GM21360 (cell line): ENCODE measurements at regions not wholly inside any gene's neighbourhood (a gene's known extent, or its start where the extent isn't known, plus 50 kb on each side); places are given as distances from the start of the nearest gene placed in this dataset.
"Not testable (repeated sequence)": the region's sequence is repeated elsewhere in the genome, so short reads cannot be mapped to it uniquely, and the experiment has no call there.

ENCODE experiments used
- ATAC-seq: cut with Tn5 transposase; IDR thresholded peaks from one replicate; pipeline ENCODE4 v1.9.1; 2021; ENCODE audit warnings: mild to moderate bottlenecking, moderate library complexity; ENCODE audit not compliant: unreplicated experiment

DNA sequence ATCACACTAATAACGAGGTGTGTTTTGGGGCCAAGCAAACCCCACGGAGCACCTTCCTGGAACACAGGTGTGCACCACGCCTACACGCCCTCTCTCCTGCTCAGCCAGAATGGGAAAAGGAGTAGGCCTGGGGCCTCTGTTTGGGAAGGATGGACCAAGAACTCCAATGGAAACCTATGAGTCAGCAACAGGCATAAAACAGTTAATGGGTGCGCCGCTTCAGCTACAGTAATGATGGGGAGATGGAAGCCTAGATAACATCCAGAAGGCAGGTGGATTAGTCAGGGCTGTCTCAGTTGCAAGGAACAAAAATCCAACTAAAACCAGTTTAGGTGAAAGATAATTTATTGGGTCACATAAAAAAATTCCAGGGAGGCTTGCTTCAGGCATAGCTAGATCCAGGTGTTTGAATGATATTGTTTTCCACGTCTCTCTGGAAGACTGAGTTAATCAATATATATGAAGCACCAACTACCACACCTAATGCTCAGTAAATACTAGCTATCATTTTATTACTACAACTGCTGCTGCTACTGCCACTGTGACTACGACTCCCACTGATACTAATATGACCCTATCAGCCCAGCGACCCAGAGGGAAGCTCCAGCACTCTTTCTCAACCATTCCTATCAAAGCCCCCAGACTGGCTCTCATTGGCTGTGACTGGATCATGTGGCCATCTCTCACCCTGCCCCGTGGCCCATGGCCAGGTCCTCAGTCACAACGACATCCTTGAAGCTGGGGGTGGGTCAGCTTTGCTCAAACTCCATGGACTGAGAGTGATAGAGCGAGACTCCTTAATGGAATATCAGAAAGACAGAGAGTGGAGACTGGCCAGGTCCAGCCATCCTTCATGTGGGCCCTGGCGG is 155.2 kb upstream of the PTPN1 start:
- ATAC-seq: no peak

DNA sequence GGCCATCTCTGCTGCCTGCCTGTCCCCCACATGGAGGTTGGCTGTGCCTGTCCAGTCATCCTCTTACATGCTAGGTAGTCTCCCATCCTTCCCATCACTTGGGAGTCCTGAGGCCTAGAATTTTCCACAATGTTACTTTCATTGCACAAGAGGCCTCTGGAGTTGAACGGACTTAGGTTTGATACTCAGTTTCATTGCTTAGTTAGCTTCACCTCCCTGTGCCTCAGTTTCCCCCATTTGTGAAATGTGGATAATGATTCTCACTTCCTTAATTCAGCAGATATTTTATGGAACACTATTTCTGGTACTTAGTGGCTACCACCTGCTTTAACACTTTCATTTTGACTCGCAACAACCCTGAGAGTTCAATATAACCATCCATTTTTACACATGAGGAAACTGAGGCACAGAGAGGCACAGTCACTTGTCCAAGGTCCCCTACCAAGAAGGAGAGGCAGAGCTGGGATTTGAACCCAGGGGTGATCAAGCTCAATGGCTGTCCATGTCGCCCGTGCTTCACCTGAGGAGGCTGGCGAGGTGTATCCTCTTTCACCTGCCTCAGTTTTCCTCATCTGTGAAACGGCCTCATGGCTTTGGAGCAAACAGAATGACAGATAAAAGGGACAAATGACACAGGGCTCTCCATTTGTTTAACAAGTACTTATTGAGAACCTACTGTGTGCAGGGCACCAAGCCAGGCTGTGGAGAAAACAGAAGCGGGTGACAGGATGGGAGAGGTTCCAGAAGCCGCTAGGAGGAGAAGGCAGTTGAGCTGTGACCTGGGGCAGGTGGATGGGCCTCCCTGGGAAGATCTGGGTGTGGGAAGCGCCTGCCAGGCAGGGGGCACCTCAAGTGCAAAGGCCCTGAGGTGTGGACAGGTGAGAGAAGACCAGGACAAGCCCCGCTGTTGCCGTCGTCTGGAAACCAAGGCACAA is 154.3 kb upstream of the PTPN1 start:
- no peak for ATAC-seq

DNA sequence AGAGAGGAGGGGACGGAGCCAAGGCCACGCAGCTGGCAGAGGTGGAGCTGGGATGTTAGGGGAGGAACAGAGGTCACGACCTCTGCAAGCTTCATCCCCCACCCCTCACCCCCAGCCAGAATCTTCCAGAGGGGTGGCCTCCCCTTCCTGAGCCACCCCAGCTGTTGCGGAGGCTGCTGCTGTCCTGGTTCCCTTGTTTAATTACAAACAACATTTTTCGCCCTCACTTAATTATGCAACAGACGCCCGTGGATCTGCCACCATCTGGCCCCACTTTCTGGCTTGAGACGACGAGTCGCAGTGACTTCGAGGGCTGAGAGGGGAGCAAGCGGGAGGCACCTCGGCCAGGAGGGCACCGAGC is 153.7 kb upstream of the PTPN1 start:
- no peak for ATAC-seq

DNA sequence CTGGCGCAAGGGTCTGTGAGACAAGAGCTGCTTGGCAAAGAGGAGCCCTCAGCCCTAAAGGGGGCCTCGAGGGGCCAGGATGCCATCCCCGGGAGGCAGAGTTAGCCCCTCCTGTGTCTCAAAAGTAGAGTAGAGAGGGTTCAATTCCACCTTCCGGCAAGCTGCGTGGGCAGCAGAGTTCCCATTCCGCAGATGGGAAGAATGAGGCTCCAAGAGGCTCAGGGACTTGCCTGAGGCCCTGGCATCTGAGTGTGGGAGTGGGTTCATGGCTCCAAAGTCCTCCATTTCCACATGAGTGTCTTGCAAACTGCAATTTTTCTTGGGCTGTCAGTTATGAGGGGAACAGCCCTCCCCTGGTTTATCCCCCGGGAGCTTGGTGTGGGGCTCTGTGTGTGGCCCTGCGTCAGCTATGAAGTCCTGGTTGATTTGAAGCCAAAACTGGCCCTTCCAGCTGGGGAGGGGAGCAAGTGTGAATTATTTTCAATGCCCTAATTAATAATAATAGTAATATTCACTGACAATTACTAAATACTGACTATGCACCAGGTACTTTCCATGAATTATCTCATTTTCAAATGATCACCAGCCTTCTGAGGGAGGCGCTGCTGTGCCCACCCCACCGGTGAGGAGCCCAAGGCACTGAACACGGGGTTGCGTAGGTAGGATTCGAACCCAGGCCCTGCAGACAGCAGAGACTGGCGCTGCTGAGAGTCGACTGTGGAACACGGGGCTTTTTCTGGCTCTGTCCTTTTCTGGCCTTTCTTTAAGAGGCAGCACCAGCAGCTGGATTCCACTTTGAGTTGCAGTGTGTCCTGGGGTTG is 153.0 kb upstream of the PTPN1 start:
- no peak for ATAC-seq

DNA sequence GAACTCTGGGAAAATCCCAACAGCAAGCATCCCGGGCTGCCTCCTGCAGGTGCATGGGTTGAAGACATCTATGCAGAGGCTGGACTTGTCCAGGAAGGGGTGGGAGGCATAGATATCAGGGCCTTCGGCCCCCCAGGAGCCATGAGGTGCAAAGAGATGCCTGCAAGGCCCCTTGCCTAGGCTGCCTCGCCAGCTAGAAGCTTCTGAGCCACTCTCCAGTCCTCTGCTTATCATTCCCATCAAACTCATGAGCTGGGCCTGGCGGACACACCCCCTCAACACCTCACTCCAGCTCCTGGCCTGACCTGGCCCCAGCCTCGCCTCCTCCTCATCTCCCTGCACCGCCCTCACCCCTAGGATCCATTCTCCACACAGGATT is 152.4 kb upstream of the PTPN1 start:
- ATAC-seq: no peak

- ATAC-seq: no peak
Measured at GRCh38 chr20:50358166-50358565, 152.0 kb upstream of the PTPN1 start.

DNA sequence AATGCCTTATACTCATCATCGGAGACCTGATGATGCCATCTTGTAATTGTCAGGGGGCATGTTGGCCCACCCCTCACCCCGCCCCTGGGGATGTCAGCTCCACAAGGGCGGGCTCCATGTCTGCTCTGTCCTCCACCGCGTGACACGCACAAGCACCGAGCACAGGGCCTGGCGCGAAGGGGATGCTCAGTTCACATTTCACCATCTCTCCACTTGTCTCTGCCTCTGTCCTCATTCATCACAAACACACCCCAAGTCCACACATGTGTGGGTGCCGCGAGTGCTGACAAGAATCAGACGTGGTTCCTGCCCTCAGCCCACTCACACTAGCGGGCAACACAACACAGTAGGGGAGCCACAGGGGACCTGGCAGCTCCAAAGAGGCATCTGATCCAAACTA is 151.2 kb upstream of the PTPN1 start:
- ATAC-seq: no peak

GRCh38 chr20:50359607-50360217 is 150.5 kb upstream of the PTPN1 start:
- no peak for ATAC-seq

DNA sequence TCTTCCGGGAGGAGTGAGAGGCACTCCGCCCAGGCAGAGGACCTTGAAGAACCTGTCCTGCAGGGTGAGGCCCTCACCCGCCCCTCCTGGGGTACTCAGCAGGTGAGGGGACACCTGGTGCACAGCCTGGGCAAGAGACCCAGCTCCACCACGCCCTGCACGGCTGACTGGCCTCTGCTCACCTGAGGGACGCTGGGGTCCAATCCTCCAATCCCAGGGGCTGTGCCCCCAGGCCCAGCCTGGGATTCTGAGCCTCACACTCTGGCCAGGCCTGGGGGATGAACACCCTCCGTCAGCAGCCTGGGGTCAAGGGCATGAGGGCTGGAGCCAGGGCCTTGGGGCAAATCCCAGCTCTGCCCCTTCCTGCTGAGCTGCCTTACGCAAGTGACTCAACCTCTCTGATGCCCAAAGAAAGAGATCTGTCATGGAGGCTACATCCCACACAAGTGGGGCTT is 149.9 kb upstream of the PTPN1 start:
- no peak for ATAC-seq

GRCh38 chr20:50360921-50361320 is 149.3 kb upstream of the PTPN1 start:
- no peak for ATAC-seq

DNA sequence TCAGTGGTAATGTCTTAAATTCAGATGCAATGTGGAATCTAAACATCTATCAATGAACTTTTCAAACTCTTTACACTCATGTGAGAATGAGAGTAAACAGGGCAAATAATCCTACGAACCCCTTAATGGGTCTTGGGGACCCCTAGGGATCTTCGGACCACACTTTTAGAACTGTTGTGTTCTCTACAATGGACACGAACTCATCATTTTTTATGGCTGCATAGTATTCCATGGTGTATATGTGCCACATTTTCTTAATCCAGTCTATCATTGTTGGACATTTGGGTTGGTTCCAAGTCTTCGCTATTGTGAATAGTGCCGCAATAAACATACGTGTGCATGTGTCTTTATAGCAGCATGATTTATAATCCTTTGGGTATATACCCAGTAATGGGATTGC is 148.0 kb upstream of the PTPN1 start:
- not testable (repeated sequence) for ATAC-seq

GRCh38 chr20:50363027-50363426 is 147.2 kb upstream of the PTPN1 start:
- ATAC-seq: no peak

- ATAC-seq: no peak
Measured at GRCh38 chr20:50363479-50363878, 146.7 kb upstream of the PTPN1 start.

- no peak for ATAC-seq
Measured at GRCh38 chr20:50364542-50364941, 145.6 kb upstream of the PTPN1 start.

DNA sequence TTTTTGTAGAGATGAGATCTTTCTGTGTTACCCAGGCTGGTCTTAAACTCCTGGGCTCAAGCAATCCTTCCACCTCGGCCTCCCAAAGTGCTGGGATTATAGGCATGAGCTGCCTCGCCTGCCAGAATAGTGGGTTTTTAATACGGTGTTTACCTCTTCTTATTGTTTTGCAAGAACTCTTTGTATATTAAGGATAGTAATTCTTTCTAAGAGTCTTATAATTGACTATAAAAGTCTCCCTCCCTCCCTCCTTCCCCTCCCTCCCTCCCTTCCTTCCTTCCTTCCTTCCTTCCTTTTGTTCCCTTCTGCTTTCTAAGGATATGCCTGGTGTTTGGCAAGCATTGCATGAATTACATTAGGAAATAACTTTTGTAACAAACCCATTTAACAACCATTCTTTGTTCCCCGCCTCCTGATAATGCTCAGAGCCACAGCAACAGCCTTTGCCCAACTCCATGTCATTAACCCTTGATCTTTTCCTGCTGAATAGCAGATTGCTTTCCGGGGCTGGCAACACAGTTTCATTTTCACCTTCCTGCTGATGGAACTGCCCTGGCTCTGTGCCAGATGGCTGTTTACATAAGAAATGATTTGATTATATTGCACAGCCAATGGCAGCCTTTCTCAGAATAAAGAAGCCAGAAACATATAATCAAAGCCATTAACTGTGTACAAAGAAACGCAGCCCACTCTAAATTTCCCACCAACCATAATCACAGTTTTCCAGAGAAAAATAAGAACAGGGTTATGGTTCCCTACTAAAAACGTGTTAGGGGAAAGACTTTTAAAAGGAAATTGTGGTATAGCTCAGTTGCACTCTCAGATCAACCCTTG is 143.7 kb upstream of the PTPN1 start:
- ATAC-seq: no peak

DNA sequence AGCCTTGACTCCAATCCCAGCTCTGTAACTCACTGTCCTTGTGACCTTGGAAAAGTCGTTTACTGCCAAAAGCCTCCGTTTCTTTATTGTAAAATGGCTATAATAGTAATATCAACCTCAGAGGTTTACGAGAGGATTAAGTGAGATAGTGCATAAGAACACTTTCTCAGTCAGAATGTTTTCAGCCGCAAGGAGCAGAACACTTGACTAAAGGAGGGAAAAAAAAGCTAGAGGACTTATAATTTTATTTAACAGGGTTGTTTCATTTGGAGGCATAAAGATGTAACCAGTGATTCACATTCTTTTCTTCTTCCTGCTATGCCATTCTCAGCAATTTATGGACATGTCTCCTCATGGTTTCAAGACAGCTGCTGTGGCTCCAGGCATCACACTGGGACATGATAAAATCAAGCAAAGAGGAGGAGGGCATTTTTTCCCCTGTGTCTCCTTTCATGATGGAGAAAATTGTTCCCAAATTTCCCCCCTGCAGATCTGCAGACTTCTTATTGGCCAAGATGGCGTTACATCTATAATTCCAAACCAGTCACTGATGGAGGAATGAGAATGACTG is 143.0 kb upstream of the PTPN1 start:
- no peak for ATAC-seq

GRCh38 chr20:50367739-50368375 is 142.3 kb upstream of the PTPN1 start:
- ATAC-seq: no peak

- ATAC-seq: no peak
Measured at GRCh38 chr20:50368386-50368785, 141.8 kb upstream of the PTPN1 start.

GRCh38 chr20:50368813-50369224 is 141.4 kb upstream of the PTPN1 start:
- ATAC-seq: no peak
